ENCODE measurements at regions not wholly inside any gene's neighbourhood (a gene's known extent, or its start where the extent isn't known, plus 50 kb on each side); places are given as distances from the start of the nearest gene placed in this dataset.

DNA sequence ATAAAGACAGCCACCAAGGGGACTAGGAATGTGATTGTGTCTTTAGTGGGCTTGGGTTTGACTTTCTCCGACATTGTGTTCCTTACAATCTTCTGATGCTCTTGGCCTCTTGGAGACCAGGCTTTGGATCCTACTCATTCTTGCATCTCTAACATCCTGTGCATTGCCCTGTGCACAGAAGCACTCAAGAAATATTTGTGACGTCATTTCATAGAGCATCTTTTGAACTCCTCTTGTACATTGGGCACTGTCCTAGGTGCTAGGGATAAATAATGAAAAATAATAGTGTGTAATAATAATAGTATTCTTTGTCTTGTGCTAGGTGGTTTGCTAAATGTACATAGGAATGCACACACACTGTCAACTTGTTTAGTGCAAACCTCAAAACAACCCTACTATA is 108.8 kb upstream of the LHX5 start:
- H3K4me1 ChIP-seq (ENCODE audit: low read length) = peaks cover 14% of the 10 kb centered on the region; the same call in 1 of the 2 replicates
- H3K36me3 ChIP-seq (replicated peaks; ENCODE audit: insufficient read depth, low read length) = no peaks in the 10 kb centered on the region
- no peaks in the 10 kb centered on the region for H3F3A ChIP-seq (ENCODE audit: insufficient read depth, low read length)

DNA sequence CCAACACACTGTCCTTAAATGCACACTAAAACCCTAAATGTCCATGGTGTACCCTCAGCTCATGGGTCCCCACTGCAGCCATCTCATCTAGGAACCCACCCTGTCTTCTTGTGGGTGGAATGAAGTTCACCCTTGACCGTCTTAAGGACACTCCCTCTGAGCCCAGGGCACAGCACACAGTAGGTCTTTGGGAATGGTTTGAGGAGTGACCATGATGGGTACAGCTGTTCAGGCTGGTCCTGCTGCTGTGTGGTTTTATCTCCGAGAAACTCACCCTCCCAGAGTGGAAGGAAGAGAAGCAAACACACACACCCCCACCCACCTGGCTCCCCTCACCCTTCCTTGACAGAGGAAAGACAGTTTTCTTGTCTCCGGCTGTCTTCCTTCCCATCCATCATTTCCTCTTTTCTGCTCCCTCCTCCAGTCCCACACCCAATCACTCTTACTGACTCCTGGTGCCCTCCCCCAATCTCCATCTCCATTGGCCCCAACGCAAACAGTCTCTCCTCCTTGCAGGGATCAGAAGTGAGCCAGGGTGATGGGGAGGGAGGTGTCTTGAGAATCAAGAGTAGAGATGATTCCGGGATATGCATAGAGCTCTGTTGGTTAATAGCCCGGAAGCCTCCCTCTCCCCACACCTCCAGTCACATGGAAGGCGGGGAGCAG is 105.9 kb upstream of the LHX5 start:
- no peaks in the 10 kb centered on the region for H3K79me2 ChIP-seq (ENCODE audit: low read length)
- H3K27ac ChIP-seq (ENCODE audit: low read length) = peak overlapping the region; percentile 8; the same call in 1 of the 2 replicates
- H3K4me2 ChIP-seq (ENCODE audit: low read depth, low read length) = peak overlapping the region; percentile 13
- H3K4me3 ChIP-seq (ENCODE audit: low read length) = no peak overlapping the region
- H3K9me2 ChIP-seq (replicated peaks; ENCODE audit: insufficient read depth, low read length) = no peaks in the 10 kb centered on the region
- no peak overlapping the region for H2AFZ ChIP-seq (ENCODE audit: low read length)
- H3K27me3 ChIP-seq (replicated peaks; ENCODE audit: insufficient read depth, low read length) = no peaks in the 10 kb centered on the region
- peaks cover 14% of the 10 kb centered on the region; the same call in 1 of the 2 replicates for H3K4me1 ChIP-seq (ENCODE audit: low read length)
- no peaks in the 10 kb centered on the region for H3K9me3 ChIP-seq (replicated peaks; ENCODE audit: insufficient read depth, low read length)
- H4K20me1 ChIP-seq (ENCODE audit: insufficient read depth, low read length) = no peaks in the 10 kb centered on the region
- no peak for DNase-seq
- no peak overlapping the region for H3K9ac ChIP-seq (ENCODE audit: low read length)
- TF ChIP-seq EZH2 (optimal IDR thresholded peaks at IDR 0.05; ENCODE audit: low read depth, low read length) (no peak), EZH2phosphoT487 (IDR thresholded peaks at IDR 0.05; ENCODE audit: low read length) (no peak)
- TF ChIP-seq, protein P1, sequence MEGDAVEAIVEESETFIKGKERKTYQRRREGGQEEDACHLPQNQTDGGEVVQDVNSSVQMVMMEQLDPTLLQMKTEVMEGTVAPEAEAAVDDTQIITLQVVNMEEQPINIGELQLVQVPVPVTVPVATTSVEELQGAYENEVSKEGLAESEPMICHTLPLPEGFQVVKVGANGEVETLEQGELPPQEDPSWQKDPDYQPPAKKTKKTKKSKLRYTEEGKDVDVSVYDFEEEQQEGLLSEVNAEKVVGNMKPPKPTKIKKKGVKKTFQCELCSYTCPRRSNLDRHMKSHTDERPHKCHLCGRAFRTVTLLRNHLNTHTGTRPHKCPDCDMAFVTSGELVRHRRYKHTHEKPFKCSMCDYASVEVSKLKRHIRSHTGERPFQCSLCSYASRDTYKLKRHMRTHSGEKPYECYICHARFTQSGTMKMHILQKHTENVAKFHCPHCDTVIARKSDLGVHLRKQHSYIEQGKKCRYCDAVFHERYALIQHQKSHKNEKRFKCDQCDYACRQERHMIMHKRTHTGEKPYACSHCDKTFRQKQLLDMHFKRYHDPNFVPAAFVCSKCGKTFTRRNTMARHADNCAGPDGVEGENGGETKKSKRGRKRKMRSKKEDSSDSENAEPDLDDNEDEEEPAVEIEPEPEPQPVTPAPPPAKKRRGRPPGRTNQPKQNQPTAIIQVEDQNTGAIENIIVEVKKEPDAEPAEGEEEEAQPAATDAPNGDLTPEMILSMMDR (IDR thresholded peaks at IDR 0.05; ENCODE audit: low read length) = no peak
- no peaks in the 10 kb centered on the region for H3K36me3 ChIP-seq (replicated peaks; ENCODE audit: insufficient read depth, low read length)
- H3F3A ChIP-seq (ENCODE audit: insufficient read depth, low read length) = no peaks in the 10 kb centered on the region

More for the DNA sequence above, 108.8 kb upstream of the LHX5 start:
- H3K27ac ChIP-seq (ENCODE audit: low read length) = no peak overlapping the region
- H3K9ac ChIP-seq (ENCODE audit: low read length) = no peak overlapping the region
- TF ChIP-seq EZH2phosphoT487 (IDR thresholded peaks at IDR 0.05; ENCODE audit: low read length) (no peak), EZH2 (optimal IDR thresholded peaks at IDR 0.05; ENCODE audit: low read depth, low read length) (no peak)
- TF ChIP-seq, protein P1 (IDR thresholded peaks at IDR 0.05; ENCODE audit: low read length) = no peak
- no peak overlapping the region for H3K4me3 ChIP-seq (ENCODE audit: low read length)
- no peaks in the 10 kb centered on the region for H3K27me3 ChIP-seq (replicated peaks; ENCODE audit: insufficient read depth, low read length)
- no peaks in the 10 kb centered on the region for H4K20me1 ChIP-seq (ENCODE audit: insufficient read depth, low read length)
- H2AFZ ChIP-seq (ENCODE audit: low read length) = no peak overlapping the region
- DNase-seq = no peak
- no peak overlapping the region for H3K4me2 ChIP-seq (ENCODE audit: low read depth, low read length)
- no peaks in the 10 kb centered on the region for H3K9me2 ChIP-seq (replicated peaks; ENCODE audit: insufficient read depth, low read length)
- H3K9me3 ChIP-seq (replicated peaks; ENCODE audit: insufficient read depth, low read length) = no peaks in the 10 kb centered on the region
- no peaks in the 10 kb centered on the region for H3K79me2 ChIP-seq (ENCODE audit: low read length)

DNA sequence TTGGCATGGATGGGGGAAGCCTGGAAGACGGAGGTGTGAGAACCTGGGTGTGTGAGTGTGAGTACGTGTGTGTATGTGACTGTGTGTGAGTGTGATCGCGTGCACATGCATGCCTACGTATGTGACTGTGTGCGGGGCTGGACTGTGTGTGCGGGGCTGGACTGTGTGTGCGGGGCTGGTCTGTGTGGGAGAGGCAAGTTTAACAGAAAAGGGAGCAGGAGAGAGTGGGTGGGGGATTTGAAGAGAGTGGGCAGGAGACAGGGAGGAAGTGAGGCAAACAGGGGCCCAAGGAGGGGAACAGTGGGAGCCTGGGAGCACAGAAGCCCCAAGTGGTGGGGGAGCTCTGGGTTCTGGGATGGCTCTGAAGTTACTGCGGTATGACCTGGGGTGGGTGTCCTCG is 103.7 kb upstream of the LHX5 start:
- Histone ChIP-seq H3F3A (ENCODE audit: insufficient read depth, low read length) (no peaks in the 10 kb centered on the region), H3K79me2 (ENCODE audit: low read length) (no peaks in the 10 kb centered on the region), H3K4me2 (ENCODE audit: low read depth, low read length) (no peak overlapping the region), H4K20me1 (ENCODE audit: insufficient read depth, low read length) (no peaks in the 10 kb centered on the region), H3K4me3 (ENCODE audit: low read length) (no peak overlapping the region), H3K9me3 (replicated peaks; ENCODE audit: insufficient read depth, low read length) (no peaks in the 10 kb centered on the region), H3K36me3 (replicated peaks; ENCODE audit: insufficient read depth, low read length) (no peaks in the 10 kb centered on the region), H3K27ac (ENCODE audit: low read length) (no peak overlapping the region), H3K27me3 (replicated peaks; ENCODE audit: insufficient read depth, low read length) (no peaks in the 10 kb centered on the region), H3K4me1 (ENCODE audit: low read length) (peaks cover 14% of the 10 kb centered on the region; the same call in 1 of the 2 replicates), H3K9ac (ENCODE audit: low read length) (no peak overlapping the region), H2AFZ (ENCODE audit: low read length) (no peak overlapping the region), H3K9me2 (replicated peaks; ENCODE audit: insufficient read depth, low read length) (no peaks in the 10 kb centered on the region)
- DNase-seq = no peak
- TF ChIP-seq EZH2 (optimal IDR thresholded peaks at IDR 0.05; ENCODE audit: low read depth, low read length) (no peak), EZH2phosphoT487 (IDR thresholded peaks at IDR 0.05; ENCODE audit: low read length) (no peak)
- TF ChIP-seq, protein P1 (IDR thresholded peaks at IDR 0.05; ENCODE audit: low read length) = no peak
